H1 (cell line): ENCODE measurements at regions not wholly inside any gene's neighbourhood (a gene's known extent, or its start where the extent isn't known, plus 50 kb on each side); places are given as distances from the start of the nearest gene placed in this dataset.

Experiments used
- CTCF ChIA-PET: fragments of 300-600 bp; sonication (Branson Sonifier 250); formaldehyde crosslinking; loops from one replicate; lab custom pipeline; 2021; ENCODE audit not compliant: partially characterized antibody; lab: Charles Lee
- POLR2A ChIA-PET: fragments of 300-600 bp; sonication (Branson Sonifier 250); formaldehyde crosslinking; loops from one replicate; lab custom pipeline; 2021; ENCODE audit warnings: inconsistent platforms; ENCODE audit not compliant: partially characterized antibody; lab: Charles Lee
- DNase-seq, 2 experiments: peaks; one replicate each; pipeline versions ENCODE4 v3.0.0 to v3.0.0-alpha.2; 2010 to 2022; ENCODE audit warnings: low spot score in 2 of 2, low read depth in 1 of 2, mixed read lengths in 1 of 2
- FAIRE-seq: peaks from 2 replicates; lab custom pipeline; 2011; peaks lifted over from hg19 to GRCh38; lab: Jason Lieb, UNC
- H2AFZ ChIP-seq: 2 replicates; pipeline ENCODE4 v1.8.1; 2012; ENCODE audit warnings: low read length, inconsistent platforms
- H2AK5ac ChIP-seq: 2 replicates; pipeline ENCODE4 v1.6.1; 2013; ENCODE audit warnings: low read depth, low read length
- H2BK120ac ChIP-seq: replicated peaks from 2 replicates; pipeline ENCODE3; 2013; ENCODE audit warnings: low read depth, low read length, inconsistent platforms
- H2BK12ac ChIP-seq: 2 replicates; pipeline ENCODE4 v1.6.1; 2013; ENCODE audit warnings: low read depth, low read length
- H2BK15ac ChIP-seq: 2 replicates; pipeline ENCODE4 v1.6.1; 2013; ENCODE audit warnings: low read length
- H2BK20ac ChIP-seq: 2 replicates; pipeline ENCODE4 v1.6.1; 2013; ENCODE audit warnings: low read length
- H2BK5ac ChIP-seq: 2 replicates; pipeline ENCODE4 v1.6.1; 2013; ENCODE audit warnings: low read depth, low read length
- H3K14ac ChIP-seq: 2 replicates; pipeline ENCODE4 v1.6.1; 2013; ENCODE audit warnings: inconsistent platforms; ENCODE audit not compliant: insufficient read length
- H3K18ac ChIP-seq: 2 replicates; pipeline ENCODE4 v1.6.1; 2013; ENCODE audit warnings: low read length; ENCODE audit errors: extremely low read depth
- H3K23ac ChIP-seq: 2 replicates; pipeline ENCODE4 v1.6.1; 2013; ENCODE audit warnings: inconsistent platforms; ENCODE audit not compliant: insufficient read length
- H3K23me2 ChIP-seq: 2 replicates; pipeline ENCODE4 v1.6.1; 2013; ENCODE audit warnings: low read depth, low read length
- H3K27ac ChIP-seq: 2 replicates; pipeline ENCODE4 v1.6.1; 2011; ENCODE audit warnings: low read depth, low read length, inconsistent platforms
- H3K27me3 ChIP-seq, 4 experiments: replicated peaks in 1 of 4; 1 replicate in 1 of 4; 2 replicates in 3 of 4; pipeline versions ENCODE4 v1.6.1 to v1.8.1; 2011 to 2013; ENCODE audit warnings: low read length in 3 of 4, mild to moderate bottlenecking in 3 of 4, inconsistent platforms in 2 of 4, mixed read lengths in 2 of 4, moderate library complexity in 1 of 4; ENCODE audit not compliant: control insufficient read depth in 3 of 4, insufficient read depth in 3 of 4; ENCODE audit errors: extremely low read depth in 1 of 4
- H3K36me3 ChIP-seq, 4 experiments: 2 replicates each; pipeline versions ENCODE4 v1.6.1 to v1.8.1; 2011 to 2013; ENCODE audit warnings: mild to moderate bottlenecking in 4 of 4, low read length in 3 of 4, moderate library complexity in 2 of 4, control low read depth in 1 of 4, inconsistent platforms in 1 of 4; ENCODE audit not compliant: insufficient read depth in 4 of 4, control insufficient read depth in 2 of 4
- H3K4ac ChIP-seq: replicated peaks from 2 replicates; pipeline ENCODE3; 2013; ENCODE audit warnings: low read length, low read depth, mixed read lengths, inconsistent platforms; ENCODE audit not compliant: insufficient read length
- H3K4me1 ChIP-seq, 4 experiments: replicated peaks in 1 of 4; 1 replicate in 1 of 4; 2 replicates in 3 of 4; pipeline versions ENCODE4 v1.6.1 to v1.8.1; 2011 to 2013; ENCODE audit warnings: low read length in 3 of 4, inconsistent platforms in 2 of 4, mixed read lengths in 1 of 4; ENCODE audit not compliant: insufficient read depth in 4 of 4, control insufficient read depth in 3 of 4
- H3K4me2 ChIP-seq, 2 experiments: 2 replicates each; pipeline versions ENCODE4 v1.6.1 to v1.8.1; 2011 to 2013; ENCODE audit warnings: low read depth in 2 of 2, low read length in 2 of 2, control low read depth in 1 of 2, inconsistent platforms in 1 of 2, mild to moderate bottlenecking in 1 of 2; ENCODE audit not compliant: insufficient read depth in 1 of 2
- H3K4me3 ChIP-seq, 4 experiments: fragments of 200-600, 300-600 bp in 1 of 4; sonication (generic), shearing (Covaris generic), sonication (Bioruptor Twin) in 1 of 4; 2 replicates each; pipeline versions ENCODE4 v1.5.1 to v1.8.1; 2011 to 2016; ENCODE audit warnings: low read length in 4 of 4, low read depth in 3 of 4, control low read depth in 2 of 4, inconsistent platforms in 2 of 4, mild to moderate bottlenecking in 2 of 4, mixed read lengths in 1 of 4, moderate library complexity in 1 of 4; ENCODE audit not compliant: insufficient read depth in 2 of 4; ENCODE audit errors: extremely low read depth in 1 of 4
- H3K56ac ChIP-seq: replicated peaks from 2 replicates; pipeline ENCODE3; 2013; ENCODE audit warnings: low read depth, mild to moderate bottlenecking, mixed read lengths, low read length, inconsistent platforms; ENCODE audit not compliant: insufficient read length
- H3K79me1 ChIP-seq: 2 replicates; pipeline ENCODE4 v1.6.1; 2013; ENCODE audit warnings: low read depth, low read length, control low read depth
- H3K79me2 ChIP-seq, 2 experiments: 2 replicates each; pipeline versions ENCODE4 v1.6.1 to v1.8.1; 2012 to 2013; ENCODE audit warnings: low read length in 2 of 2, mild to moderate bottlenecking in 2 of 2, inconsistent platforms in 1 of 2; ENCODE audit not compliant: insufficient read depth in 2 of 2, control insufficient read depth in 1 of 2
- H3K9ac ChIP-seq, 4 experiments: replicated peaks in 1 of 4; 1 replicate in 1 of 4; 2 replicates in 3 of 4; pipeline versions ENCODE4 v1.6.1 to v1.8.1; 2011 to 2013; ENCODE audit warnings: low read depth in 3 of 4, low read length in 3 of 4, control low read depth in 2 of 4, mild to moderate bottlenecking in 2 of 4, moderate library complexity in 2 of 4, inconsistent platforms in 1 of 4; ENCODE audit errors: extremely low read depth in 1 of 4
- H3K9me3 ChIP-seq, 2 experiments: 2 replicates each; pipeline versions ENCODE4 v1.6.1 to v1.8.1; 2012 to 2013; ENCODE audit warnings: mild to moderate bottlenecking in 2 of 2, moderate library complexity in 2 of 2, control low read depth in 1 of 2, inconsistent platforms in 1 of 2, low read depth in 1 of 2, low read length in 1 of 2, mixed read lengths in 1 of 2; ENCODE audit not compliant: insufficient read depth in 2 of 2
- H4K20me1 ChIP-seq, 2 experiments: replicated peaks in 1 of 2; 2 replicates each; pipeline versions ENCODE3 to v1.8.1; 2011 to 2013; ENCODE audit warnings: inconsistent platforms in 2 of 2, low read length in 2 of 2, mild to moderate bottlenecking in 1 of 2; ENCODE audit not compliant: insufficient read depth in 2 of 2, control insufficient read depth in 1 of 2
- H4K5ac ChIP-seq: 2 replicates; pipeline ENCODE4 v1.6.1; 2013; ENCODE audit warnings: low read length, low read depth, mixed read lengths, inconsistent platforms; ENCODE audit not compliant: insufficient read length
- H4K8ac ChIP-seq: 2 replicates; pipeline ENCODE4 v1.8.0; 2013; ENCODE audit warnings: mild to moderate bottlenecking, moderate library complexity, low read length, inconsistent platforms; ENCODE audit not compliant: insufficient read depth; ENCODE audit errors: extremely low read depth
- H4K91ac ChIP-seq: replicated peaks from 2 replicates; pipeline ENCODE3; 2013; ENCODE audit warnings: low read length, mixed read lengths, inconsistent platforms; ENCODE audit not compliant: insufficient read length
- SP2 ChIP-seq: IDR thresholded peaks from 2 replicates; pipeline ENCODE4 v1.6.1; 2012; ENCODE audit warnings: mild to moderate bottlenecking, low read length, inconsistent platforms
- TEAD4 ChIP-seq: IDR thresholded peaks from 2 replicates; pipeline ENCODE4 v1.6.1; 2012; ENCODE audit warnings: low read depth, low read length, inconsistent platforms, mixed read lengths
- WGBS, 2 experiments: shearing (Covaris generic) in 1 of 2; methylation state at CpG; one replicate each; pipeline versions ENCODE4 v1.1.6 to v1.1.7; 2013 to 2015; ENCODE audit warnings: low lambda C conversion rate in 2 of 2, mixed read lengths in 2 of 2, inconsistent platforms in 1 of 2, low coverage in 1 of 2, missing lambda C conversion rate in 1 of 2; ENCODE audit not compliant: insufficient replicate concordance in 2 of 2, insufficient coverage in 1 of 2, insufficient read length in 1 of 2; ENCODE audit errors: extremely low coverage in 1 of 2, missing lambda C conversion rate in 1 of 2; 5-methylcytosine and 5-hydroxymethylcytosine counted together
- TF ChIP-seq, protein P1 (sequence below): IDR thresholded peaks from 2 replicates; pipeline ENCODE4 v1.6.1; 2012; ENCODE audit warnings: inconsistent platforms

DNA sequence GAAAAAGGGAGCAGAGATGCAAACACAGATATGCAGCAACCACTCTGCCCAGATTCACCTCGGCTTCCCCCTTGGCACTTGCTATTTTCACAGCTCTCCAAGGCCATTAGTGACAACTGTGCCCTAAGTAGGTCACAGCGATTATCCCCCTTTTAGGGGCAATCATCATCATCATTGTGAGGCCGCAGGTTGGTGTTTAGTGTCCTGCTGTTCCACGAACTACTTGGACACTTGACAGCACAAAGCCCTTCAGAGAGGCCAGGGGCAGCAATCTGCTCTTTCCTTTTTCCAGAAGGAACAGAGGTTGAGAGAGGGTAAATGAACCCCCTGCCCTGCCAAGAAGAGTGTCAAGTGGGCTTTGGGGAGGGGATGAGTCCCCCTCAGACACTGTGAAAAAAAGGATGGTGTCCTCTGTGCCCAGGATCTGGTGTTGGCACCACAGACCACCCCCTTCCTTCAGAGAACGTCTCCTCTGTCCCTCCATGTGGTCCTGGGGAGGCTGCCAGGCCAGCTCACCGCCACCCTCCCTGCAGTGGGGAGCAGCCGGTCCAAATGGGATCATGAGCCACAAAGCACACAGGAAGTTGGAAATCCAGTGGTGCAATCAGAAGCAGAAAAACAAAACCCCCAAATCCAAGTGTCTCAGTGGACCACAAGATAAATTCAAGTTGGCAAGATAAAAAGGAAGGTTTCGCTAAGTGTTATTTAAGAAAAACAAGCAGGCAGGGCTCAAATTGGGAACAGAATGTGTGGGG is 78.4 kb upstream of the MED9 start:
- CTCF ChIA-PET = no interaction called here
- POLR2A ChIA-PET = interaction anchor here (0.6 kb wide), 1 partner anchor 67 kb away, joined by 3 read pairs; no protein-coding TSS in a partner anchor

More for the DNA sequence above, 78.4 kb upstream of the MED9 start:
- FAIRE-seq (no peak), DNase-seq (no peak)
- H3K4ac ChIP-seq = no peak overlapping the region
- no peaks in the 10 kb centered on the region for H4K20me1 ChIP-seq
- H3K4me3 ChIP-seq = no peak overlapping the region
- no peaks in the 10 kb centered on the region for H3K23me2 ChIP-seq
- no peak overlapping the region for H2AK5ac ChIP-seq
- no peak overlapping the region for H4K5ac ChIP-seq
- H2BK5ac ChIP-seq = no peak overlapping the region
- no peaks in the 10 kb centered on the region for H3K9me3 ChIP-seq
- H3K36me3 ChIP-seq = no peaks in the 10 kb centered on the region
- no peak overlapping the region for H3K4me2 ChIP-seq
- no peaks in the 10 kb centered on the region; a peak in 1 of 7 replicates for H3K27me3 ChIP-seq
- H3K4me1 ChIP-seq = peaks cover 0 to 1% (median under 1%) of the 10 kb centered on the region in 4 experiments; a peak in 2 of 7 replicates
- H2BK20ac ChIP-seq = no peak overlapping the region
- H3K56ac ChIP-seq = no peak overlapping the region
- H3K79me2 ChIP-seq = no peaks in the 10 kb centered on the region
- H3K14ac ChIP-seq = no peak overlapping the region
- H2BK120ac ChIP-seq = no peak overlapping the region
- no peak overlapping the region for H4K91ac ChIP-seq
- no peak overlapping the region for H3K27ac ChIP-seq
- H2AFZ ChIP-seq = no peak overlapping the region; the same call in 1 of the 2 replicates
- no peak overlapping the region for H3K9ac ChIP-seq
- H2BK12ac ChIP-seq = no peak overlapping the region
- H3K79me1 ChIP-seq = no peaks in the 10 kb centered on the region
- no peak overlapping the region for H3K18ac ChIP-seq
- H3K23ac ChIP-seq = no peak overlapping the region
- H4K8ac ChIP-seq = no peak overlapping the region
- no peak for TF ChIP-seq SP2
- TF ChIP-seq, protein P1, sequence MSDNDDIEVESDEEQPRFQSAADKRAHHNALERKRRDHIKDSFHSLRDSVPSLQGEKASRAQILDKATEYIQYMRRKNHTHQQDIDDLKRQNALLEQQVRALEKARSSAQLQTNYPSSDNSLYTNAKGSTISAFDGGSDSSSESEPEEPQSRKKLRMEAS = no peak
- TF ChIP-seq TEAD4 = no peak
- H2BK15ac ChIP-seq = no peak overlapping the region
- WGBS, 2 experiments = 84% methylated on average over 8 of the region's 8 CpGs; no CpG with 5 or more reads in 1 of the 2 experiments
